ENCODE measurements at regions not wholly inside any gene's neighbourhood (a gene's known extent, or its start where the extent isn't known, plus 50 kb on each side); places are given as distances from the start of the nearest gene placed in this dataset.

DNA sequence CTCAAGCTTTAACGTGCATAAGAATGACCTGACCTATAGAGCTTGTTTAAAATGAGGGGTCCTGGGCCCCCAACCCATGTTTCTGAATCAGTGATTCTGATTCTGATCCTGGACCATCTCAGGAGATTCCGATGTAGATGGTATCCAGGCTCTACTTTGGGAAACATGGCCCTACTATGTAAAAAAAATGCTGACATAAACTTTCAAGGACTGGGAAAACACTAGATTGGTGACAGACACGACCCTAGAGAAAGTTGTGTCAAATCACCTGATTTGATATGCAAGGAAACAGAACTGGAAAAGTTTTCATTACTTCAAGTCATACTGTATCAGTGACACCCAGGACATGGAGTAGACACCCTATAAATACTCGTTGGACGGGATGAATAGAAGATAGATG lies 328.5 kb downstream of the HNRNPD start:
- peaks cover 2 to 16% (median 11%) of the 10 kb centered on the region in 9 donors for H3K4me1 ChIP-seq
- H3K36me3 ChIP-seq, result no peaks in the 10 kb centered on the region
- intact Hi-C loops (cut with DNase I), result no loop called here
- 70% methylated on average over 5 of the region's 5 CpGs for WGBS, 2 donors
- no peak overlapping the region for H3K27ac ChIP-seq
- no peak for ATAC-seq
- no peak overlapping the region for H3K4me3 ChIP-seq
- no peaks in the 10 kb centered on the region for H3K9me3 ChIP-seq
- TF ChIP-seq, protein P1, sequence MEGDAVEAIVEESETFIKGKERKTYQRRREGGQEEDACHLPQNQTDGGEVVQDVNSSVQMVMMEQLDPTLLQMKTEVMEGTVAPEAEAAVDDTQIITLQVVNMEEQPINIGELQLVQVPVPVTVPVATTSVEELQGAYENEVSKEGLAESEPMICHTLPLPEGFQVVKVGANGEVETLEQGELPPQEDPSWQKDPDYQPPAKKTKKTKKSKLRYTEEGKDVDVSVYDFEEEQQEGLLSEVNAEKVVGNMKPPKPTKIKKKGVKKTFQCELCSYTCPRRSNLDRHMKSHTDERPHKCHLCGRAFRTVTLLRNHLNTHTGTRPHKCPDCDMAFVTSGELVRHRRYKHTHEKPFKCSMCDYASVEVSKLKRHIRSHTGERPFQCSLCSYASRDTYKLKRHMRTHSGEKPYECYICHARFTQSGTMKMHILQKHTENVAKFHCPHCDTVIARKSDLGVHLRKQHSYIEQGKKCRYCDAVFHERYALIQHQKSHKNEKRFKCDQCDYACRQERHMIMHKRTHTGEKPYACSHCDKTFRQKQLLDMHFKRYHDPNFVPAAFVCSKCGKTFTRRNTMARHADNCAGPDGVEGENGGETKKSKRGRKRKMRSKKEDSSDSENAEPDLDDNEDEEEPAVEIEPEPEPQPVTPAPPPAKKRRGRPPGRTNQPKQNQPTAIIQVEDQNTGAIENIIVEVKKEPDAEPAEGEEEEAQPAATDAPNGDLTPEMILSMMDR (IDR thresholded peaks at IDR 0.05), result no peak
- no peak for DNase-seq
- H3K27me3 ChIP-seq, result peaks cover 0 to 64% (median 52%) of the 10 kb centered on the region in 7 donors

DNA sequence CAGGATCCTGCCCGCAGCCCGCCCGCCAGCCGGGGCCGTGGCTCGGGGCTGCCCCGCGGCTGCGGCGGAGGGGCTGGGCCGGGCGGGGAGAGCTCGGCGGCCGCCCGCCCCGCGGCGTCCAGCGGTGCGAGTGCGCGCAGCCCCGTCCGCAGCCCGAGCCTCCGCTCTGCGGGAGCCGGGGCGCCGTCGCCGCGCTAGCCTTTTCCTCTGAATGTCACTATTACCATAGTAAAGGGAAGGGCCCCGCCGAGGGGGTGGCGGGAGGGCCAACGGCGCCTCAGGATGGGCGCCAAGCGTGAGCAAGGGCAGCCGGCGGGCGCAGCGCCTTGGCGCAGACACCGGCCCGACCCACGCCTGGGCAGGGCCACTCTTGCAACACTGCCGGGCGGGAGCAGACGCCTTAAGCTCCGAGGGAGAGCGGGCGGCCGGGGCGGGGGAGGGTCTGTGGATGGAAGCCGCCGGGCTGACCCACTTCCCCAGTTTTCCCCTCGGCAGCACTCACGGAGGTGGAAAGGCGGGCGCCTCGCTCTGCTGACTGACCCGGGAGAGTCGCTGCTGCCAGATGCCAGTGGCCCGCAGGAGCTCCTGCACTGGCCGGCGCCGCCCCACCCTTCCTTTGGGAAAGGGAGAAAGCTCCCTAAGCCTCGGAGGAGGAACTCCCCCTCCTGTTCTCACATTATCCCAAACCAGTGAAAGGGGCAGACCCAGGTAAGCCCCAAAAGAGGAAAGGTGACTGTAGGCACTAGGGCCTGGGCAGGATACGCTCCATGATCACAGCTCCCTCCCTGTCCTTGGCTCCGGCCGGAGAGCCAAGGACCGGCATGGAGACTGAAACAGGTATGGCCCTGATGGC lies 329.4 kb downstream of the HNRNPD start:
- 0 to 1% methylated on average over 75 of the region's 75 CpGs for WGBS, 2 donors
- peak; percentile 72 to 94 (median 82) for ATAC-seq
- Histone ChIP-seq H3K27me3 (peaks cover 0 to 64% (median 55%) of the 10 kb centered on the region in 7 donors), H3K9me3 (no peaks in the 10 kb centered on the region), H3K36me3 (no peaks in the 10 kb centered on the region), H3K4me1 (peaks cover 2 to 16% (median 11%) of the 10 kb centered on the region in 9 donors), H3K27ac (no peak overlapping the region), H3K4me3 (peak overlapping the region; percentile 3 to 61 (median 48))
- intact Hi-C loops (cut with DNase I), result no loop called here
- TF ChIP-seq, protein P1 (IDR thresholded peaks at IDR 0.05), result no peak
- peak; percentile 18 to 54 for DNase-seq

DNA sequence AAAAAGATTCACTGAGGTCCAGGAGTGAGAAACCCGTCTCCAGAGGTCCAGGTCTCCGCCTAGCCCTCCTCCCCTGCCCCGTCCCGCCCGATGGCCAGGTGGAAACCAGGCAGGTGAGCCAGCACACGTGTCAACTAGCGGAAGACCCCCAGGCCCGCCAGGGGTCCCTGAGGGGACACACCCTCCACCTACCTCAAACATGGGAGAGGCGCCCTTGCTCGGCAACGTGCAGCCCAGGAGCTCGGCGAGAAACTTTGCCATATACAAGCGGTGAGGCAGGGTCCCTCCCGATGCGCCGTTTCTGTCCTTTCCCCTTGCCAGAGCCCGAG lies 330.0 kb downstream of the HNRNPD start:
- no peaks in the 10 kb centered on the region for H3K36me3 ChIP-seq
- ATAC-seq (no peak), DNase-seq (no peak)
- H3K4me3 ChIP-seq, result peak overlapping the region in 8 of 10 donors; percentile 17 to 55 (median 46)
- H3K27ac ChIP-seq, result no peak overlapping the region
- peaks cover 2 to 16% (median 11%) of the 10 kb centered on the region in 9 donors for H3K4me1 ChIP-seq
- intact Hi-C loops (cut with DNase I), result no loop called here
- no peaks in the 10 kb centered on the region for H3K9me3 ChIP-seq
- 2 to 3% methylated on average over 18 of the region's 18 CpGs for WGBS, 2 donors
- TF ChIP-seq, protein P1 (IDR thresholded peaks at IDR 0.05), result no peak
- peaks cover 0 to 58% (median 52%) of the 10 kb centered on the region in 7 donors for H3K27me3 ChIP-seq

DNA sequence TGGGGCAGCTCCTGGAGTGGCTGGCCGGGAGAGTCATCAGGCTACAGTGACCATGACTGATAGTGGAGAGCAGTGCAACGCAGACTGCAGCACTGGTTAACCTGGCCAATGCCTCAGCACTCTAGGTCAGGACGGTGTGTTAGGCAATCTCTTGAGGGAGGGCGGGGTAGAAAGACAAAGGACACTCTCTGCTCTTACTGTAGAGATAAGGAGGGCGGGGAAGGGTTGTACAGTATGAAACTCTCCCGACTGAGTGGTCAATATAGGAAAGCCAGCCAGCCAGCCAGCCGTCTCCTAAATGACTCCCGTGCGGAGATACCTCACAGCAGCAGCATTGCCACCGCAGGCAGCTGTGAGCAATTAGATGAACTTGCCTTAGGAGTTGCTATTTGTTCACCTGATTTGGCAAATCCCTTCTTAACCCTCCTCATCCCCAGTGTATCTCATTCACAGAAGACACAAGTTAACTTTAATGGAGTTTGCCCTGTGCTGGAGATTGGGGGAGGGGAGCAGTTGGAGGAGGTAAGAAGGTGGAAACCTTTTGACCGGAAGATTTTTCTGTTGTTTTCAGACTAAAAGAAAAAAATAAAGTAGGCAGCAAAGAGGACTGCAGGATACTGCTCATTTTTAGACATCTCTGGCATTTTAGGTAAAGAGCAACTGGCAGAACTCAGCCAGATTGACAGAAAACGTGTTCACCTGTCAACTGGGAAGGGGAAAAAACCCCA lies 330.5 kb downstream of the HNRNPD start:
- intact Hi-C loops (cut with DNase I), result no loop called here
- Histone ChIP-seq H3K9me3 (no peaks in the 10 kb centered on the region), H3K27ac (no peak overlapping the region), H3K27me3 (peaks cover 0 to 56% (median 51%) of the 10 kb centered on the region in 7 donors), H3K4me3 (peak overlapping the region in 3 of 10 donors; percentile 17 to 53 (median 20)), H3K36me3 (no peaks in the 10 kb centered on the region), H3K4me1 (peaks cover 2 to 16% (median 11%) of the 10 kb centered on the region in 9 donors)
- DNase-seq (no peak), ATAC-seq (no peak)
- TF ChIP-seq, protein P1 (IDR thresholded peaks at IDR 0.05), result no peak
- 17 to 19% methylated on average over 12 of the region's 12 CpGs for WGBS, 2 donors

Measured in heart right ventricle (tissue), 16 donors.